Panc1 (cell line): ENCODE measurements at regions not wholly inside any gene's neighbourhood (a gene's known extent, or its start where the extent isn't known, plus 50 kb on each side); places are given as distances from the start of the nearest gene placed in this dataset.

Experiments
- CTCF ChIP-seq: fragments of 450-650 bp; IDR thresholded peaks from 2 replicates; pipeline ENCODE4 v1.5.1; 2017; ENCODE audit warnings: mild to moderate bottlenecking
- POLR2AphosphoS5 ChIP-seq: IDR thresholded peaks from 2 replicates; pipeline ENCODE4 v1.6.1; 2012; ENCODE audit warnings: mild to moderate bottlenecking, low read depth, low read length, moderate library complexity
- SIN3A ChIP-seq: IDR thresholded peaks from 2 replicates; pipeline ENCODE4 v1.6.1; 2012; ENCODE audit warnings: low read depth, mild to moderate bottlenecking, low read length, moderate library complexity, borderline replicate concordance; ENCODE audit not compliant: insufficient read depth
- TCF7L2 ChIP-seq: IDR thresholded peaks from 2 replicates; pipeline ENCODE4 v1.6.1; 2011; ENCODE audit warnings: mild to moderate bottlenecking, low read depth, low read length, inconsistent platforms
- TF ChIP-seq, protein P1 (sequence below), 2 experiments: IDR thresholded peaks; 2 replicates each; pipeline ENCODE4 v1.6.1; 2011 to 2012; ENCODE audit warnings: low read depth in 2 of 2, control low read depth in 1 of 2, low read length in 1 of 2, mild to moderate bottlenecking in 1 of 2, moderate library complexity in 1 of 2; ENCODE audit not compliant: insufficient read depth in 1 of 2

- TF ChIP-seq CTCF (no peak), POLR2AphosphoS5 (no peak), SIN3A (no peak), TCF7L2 (no peak)
- TF ChIP-seq, protein P1, sequence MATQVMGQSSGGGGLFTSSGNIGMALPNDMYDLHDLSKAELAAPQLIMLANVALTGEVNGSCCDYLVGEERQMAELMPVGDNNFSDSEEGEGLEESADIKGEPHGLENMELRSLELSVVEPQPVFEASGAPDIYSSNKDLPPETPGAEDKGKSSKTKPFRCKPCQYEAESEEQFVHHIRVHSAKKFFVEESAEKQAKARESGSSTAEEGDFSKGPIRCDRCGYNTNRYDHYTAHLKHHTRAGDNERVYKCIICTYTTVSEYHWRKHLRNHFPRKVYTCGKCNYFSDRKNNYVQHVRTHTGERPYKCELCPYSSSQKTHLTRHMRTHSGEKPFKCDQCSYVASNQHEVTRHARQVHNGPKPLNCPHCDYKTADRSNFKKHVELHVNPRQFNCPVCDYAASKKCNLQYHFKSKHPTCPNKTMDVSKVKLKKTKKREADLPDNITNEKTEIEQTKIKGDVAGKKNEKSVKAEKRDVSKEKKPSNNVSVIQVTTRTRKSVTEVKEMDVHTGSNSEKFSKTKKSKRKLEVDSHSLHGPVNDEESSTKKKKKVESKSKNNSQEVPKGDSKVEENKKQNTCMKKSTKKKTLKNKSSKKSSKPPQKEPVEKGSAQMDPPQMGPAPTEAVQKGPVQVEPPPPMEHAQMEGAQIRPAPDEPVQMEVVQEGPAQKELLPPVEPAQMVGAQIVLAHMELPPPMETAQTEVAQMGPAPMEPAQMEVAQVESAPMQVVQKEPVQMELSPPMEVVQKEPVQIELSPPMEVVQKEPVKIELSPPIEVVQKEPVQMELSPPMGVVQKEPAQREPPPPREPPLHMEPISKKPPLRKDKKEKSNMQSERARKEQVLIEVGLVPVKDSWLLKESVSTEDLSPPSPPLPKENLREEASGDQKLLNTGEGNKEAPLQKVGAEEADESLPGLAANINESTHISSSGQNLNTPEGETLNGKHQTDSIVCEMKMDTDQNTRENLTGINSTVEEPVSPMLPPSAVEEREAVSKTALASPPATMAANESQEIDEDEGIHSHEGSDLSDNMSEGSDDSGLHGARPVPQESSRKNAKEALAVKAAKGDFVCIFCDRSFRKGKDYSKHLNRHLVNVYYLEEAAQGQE (IDR thresholded peaks at IDR 0.05; ENCODE audit: insufficient read depth in 1 of 2, low read depth in 2 of 2, low read length in 1 of 2): no peak
Measured at GRCh38 chr3:70832834-70833205, 520.4 kb upstream of the MDFIC2 start.
